GM19324 (cell line): ENCODE measurements at regions not wholly inside any gene's neighbourhood (a gene's known extent, or its start where the extent isn't known, plus 50 kb on each side); places are given as distances from the start of the nearest gene placed in this dataset.

Experiments
- ATAC-seq: cut with Tn5 transposase; IDR thresholded peaks from one replicate; pipeline ENCODE4 v1.9.1; 2021; ENCODE audit warnings: mild to moderate bottlenecking, moderate library complexity; ENCODE audit not compliant: unreplicated experiment, low FRiP score

DNA sequence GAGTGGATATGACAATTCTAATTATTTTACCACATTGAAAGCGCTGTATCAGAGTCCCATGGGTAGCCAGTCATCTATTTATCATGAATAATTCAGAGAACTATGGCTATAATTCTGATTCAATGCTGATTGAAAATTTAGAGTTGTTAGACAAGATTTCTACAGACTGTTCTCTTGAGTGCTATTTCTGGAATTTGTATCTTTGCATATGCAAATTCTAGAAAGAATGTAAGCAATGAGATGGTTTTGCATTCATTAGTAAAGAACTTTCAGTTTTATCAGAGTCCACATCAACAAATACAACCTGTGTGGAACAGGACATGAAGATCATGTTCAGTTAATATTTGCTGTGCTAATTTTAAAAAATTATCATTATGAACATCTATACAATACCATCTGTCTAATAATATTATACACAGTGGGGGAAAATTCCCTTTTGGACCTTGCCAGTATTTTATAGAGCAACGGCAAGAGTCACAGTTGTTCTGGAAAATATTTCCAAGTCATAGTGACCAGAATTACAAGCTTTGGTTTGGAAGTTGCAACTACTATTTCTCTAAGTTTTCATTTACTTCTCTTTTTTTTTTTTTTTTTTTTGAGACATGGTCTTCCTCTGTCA lies 372.7 kb upstream of the PTGER4 start:
- no peak for ATAC-seq

DNA sequence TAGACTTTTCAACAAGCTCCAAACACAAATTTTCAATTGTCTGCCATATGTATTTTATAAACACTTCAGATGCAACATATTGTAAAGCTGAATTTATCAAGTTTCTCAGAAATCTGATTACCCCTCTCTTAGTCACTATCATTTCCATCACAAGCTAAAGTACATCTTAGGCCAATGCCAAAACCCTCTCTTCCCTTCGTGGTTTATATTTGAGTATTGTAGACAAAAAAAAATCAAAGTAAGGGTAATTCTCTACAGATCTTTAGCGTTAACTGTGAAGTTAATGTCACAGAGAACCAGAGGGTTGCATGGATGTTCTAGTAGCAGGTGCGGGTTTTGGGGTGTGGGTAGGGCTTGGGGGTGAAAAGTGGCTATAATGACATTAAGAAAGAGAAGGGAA lies 387.7 kb upstream of the PTGER4 start:
- ATAC-seq = no peak

GRCh38 chr5:40291338-40291737 lies 388.4 kb upstream of the PTGER4 start:
- ATAC-seq = no peak

DNA sequence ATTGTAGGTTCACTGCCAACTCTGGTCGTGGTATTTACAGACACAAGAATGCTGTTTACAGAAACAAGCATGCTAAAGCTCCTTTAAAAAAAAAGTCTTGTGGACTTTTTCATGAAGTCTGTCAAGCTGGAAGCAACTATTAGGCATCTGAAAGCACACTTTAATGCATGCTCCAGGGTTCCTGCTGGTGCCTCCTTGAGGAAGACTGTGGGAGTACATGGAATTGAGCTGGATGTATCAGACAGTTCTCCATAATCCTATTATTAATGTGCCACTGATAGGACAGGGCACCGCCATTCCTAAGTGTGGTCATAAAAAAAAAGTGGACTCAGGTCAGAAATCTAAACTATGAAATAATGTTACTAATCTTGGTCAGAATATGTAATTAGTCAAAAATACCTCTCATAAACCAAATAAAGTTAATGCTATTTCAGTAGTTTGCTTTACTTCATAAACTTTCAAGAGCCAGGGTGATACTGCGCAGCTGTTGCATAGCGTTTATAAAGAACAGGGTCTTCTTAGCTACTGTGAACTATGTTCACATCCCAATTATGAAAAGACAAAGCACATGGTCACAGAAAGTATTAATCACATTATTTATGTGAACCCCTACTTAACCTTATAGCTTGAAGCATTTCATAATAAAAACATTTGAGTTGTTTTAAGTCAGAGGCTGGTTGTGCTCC lies 390.8 kb upstream of the PTGER4 start:
- ATAC-seq = no peak

- ATAC-seq = no peak
These were observed 394.9 kb upstream of the PTGER4 start for GRCh38 chr5:40284863-40285262.

DNA sequence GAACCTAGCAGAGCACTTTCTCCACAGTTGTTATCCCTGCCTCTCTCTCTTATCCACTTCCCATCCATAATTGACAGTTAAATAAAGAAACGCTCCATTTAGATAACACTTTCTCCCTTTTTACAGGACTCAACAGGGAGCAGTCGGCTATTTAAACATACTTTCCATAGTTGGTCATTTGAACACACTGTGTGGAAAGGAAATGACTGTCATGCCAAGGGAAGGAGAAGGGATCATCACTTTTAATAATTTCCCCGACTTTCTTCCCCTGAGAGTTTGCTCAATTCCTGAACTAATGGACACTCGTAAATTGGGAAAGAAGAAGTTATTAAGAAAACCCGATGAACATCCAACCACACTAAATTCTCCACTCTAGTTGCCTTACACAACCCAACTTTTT lies 400.8 kb upstream of the PTGER4 start:
- ATAC-seq = no peak

DNA sequence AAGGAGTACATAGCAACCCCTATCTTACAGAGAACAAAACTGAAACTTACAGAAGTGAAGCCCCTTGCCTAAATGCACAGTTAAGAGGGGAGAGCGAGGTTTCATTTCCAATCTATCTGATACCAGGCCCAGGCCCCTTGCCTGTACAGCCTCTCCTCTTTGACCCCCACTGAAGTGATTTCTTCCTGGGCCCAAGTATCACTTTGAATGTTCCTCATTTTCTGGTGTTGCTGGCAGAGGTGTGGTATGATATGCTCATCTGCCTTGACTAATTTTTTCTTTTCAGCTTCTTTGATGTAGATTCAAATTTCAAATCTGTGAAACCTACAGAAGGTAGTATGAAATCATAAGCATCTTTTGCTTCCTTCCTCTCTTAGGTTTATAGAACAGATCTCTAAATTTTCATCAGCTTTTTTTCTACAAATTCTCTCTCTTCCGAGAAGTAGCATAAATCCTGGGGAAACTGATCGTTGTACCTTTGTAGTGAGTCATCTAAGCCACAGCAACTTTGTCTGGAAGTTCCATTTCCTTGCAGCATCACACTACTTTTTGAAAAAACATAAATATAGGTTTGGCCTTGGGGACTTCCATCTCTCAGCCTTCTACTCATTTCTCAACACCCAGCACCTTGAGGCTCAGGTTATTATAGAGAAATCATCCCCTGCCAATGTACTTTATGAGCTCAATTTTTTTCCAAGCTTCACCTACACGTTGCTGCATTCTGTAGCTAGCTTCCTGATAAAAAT lies 402.4 kb upstream of the PTGER4 start:
- ATAC-seq = no peak

GRCh38 chr5:40276426-40277102 lies 403.2 kb upstream of the PTGER4 start:
- ATAC-seq = no peak

DNA sequence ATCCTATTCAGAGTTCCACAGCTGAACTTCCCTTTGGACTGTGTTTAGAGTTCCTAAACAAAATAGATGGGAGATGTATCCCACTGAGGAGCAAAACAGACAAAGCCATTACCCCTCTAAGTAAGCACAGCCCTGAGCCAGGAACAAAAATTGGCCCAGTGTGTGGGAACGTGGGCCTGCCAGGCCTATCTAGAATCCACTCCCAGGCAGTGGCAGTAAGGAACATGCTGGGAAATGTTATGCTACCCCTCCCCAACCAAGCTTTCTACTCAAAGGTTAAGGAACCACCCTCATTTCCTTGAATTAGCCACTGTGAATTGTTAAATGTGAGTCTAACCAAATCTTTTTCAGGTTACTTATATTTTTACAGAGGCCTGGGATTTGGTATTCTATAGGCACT lies 405.1 kb upstream of the PTGER4 start:
- ATAC-seq = no peak

- ATAC-seq = no peak
These were observed 405.8 kb upstream of the PTGER4 start for GRCh38 chr5:40273936-40274335.

DNA sequence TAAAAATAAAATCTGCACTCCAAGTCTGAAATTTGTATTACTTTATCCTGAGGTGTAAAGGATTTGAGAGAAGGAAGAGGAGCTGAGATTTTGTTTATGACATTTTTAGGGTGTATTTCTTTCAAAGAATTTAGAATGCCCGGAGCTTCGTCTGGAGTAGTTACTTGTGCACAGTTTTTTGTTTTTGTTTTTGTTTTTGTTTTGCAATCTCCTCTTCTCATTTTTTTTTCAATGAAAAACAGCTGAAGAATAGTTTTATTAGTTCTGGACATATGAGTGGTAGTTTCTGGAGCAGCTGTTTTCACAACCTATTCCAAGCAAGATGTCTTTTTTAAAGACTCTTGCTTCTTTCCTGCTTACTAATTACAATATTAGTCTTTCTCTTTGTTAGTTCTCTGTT lies 408.2 kb upstream of the PTGER4 start:
- ATAC-seq = no peak

DNA sequence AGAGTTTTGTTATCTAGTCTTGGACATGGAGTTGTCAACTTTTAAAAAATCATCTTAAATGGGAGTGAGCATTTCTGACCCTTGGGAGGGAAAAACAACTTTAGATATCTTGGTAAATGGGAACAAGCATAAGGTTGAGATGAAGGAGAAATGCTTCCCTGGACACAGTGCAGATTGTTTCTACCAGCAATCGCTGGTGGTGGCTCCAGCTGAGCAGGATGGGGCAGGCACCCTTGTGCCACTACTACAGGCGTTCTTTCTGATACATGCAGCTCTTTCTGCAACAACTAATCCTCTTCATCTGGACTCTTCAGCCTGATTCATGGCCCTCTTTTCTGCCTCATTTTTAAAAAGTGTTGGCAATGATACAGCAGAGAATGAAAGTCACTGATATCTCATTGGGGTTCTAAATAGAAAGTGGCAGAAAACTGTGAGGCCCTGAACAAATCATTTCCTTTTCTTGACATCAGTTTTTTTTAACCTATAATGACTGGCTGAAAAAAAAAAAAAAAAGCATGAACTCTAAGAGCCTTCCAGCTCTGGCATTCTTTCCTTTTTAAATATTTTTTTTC lies 409.4 kb upstream of the PTGER4 start:
- ATAC-seq = no peak

GRCh38 chr5:40268088-40268487 lies 411.6 kb upstream of the PTGER4 start:
- ATAC-seq = no peak

- no peak for ATAC-seq
These were observed 412.8 kb upstream of the PTGER4 start for GRCh38 chr5:40266952-40267351.

- ATAC-seq = no peak
These were observed 417.7 kb upstream of the PTGER4 start for GRCh38 chr5:40261984-40262383.

DNA sequence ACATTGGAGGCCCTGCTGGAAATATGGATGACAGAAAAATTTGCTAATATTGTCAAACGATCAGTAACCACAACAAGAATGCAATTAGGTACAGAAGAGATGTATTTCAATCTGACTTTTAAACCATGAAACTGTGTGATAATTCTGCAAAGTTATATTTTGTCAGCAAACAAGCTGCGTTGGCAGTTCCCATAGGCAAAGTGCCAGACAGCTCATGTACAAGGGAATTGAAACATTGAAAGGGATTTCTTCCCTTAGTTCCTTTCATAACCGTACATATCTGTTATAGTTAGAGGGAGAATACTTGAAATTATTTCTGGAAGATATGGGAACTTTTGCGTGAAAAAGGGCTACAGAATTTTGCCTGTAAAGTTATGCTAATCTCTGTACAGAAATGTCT lies 419.4 kb upstream of the PTGER4 start:
- no peak for ATAC-seq

- ATAC-seq = no peak
These were observed 421.5 kb upstream of the PTGER4 start for GRCh38 chr5:40258222-40258621.

- ATAC-seq = no peak
These were observed 439.0 kb upstream of the PTGER4 start for GRCh38 chr5:40240671-40241070.

- ATAC-seq = no peak
These were observed 439.6 kb upstream of the PTGER4 start for GRCh38 chr5:40240111-40240510.

DNA sequence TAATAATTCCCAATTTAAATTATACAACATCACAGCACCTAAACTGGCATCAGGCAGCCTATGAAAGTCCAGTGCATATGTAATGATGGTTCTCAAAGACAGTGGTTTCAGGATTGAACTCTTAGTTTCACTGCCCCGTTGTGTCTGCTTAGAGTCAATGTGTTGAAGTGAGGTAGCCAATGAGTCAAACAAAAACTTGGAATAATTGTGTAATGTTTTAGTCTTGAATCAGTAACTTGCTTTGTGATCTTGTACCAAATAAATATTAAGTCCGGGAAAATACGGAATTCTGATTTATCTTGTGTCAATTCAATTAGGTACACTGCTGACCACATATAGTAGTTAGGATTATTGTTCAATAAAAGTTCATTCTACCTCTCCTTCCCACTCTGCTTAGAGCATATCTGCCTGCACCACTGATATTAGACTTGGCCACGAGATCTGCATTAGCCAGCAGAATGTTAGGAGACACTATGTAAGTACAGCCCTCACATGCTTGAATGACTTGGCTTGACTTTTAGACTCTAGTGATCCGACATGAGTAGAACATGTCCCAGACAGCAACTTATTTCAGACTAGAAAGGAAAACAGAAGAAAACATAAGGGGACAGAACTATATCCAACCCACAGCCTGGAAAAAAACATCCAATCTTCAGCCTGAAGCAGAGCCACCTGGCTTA lies 441.5 kb upstream of the PTGER4 start:
- ATAC-seq = no peak
